NT2/D1 (cell line): ENCODE measurements at regions not wholly inside any gene's neighbourhood (a gene's known extent, or its start where the extent isn't known, plus 50 kb on each side); places are given as distances from the start of the nearest gene placed in this dataset.

Experiments
- SUZ12 ChIP-seq: IDR thresholded peaks from 2 replicates; pipeline ENCODE4 v1.6.1; 2011; ENCODE audit not compliant: insufficient read length, insufficient read depth; ENCODE audit errors: extremely low read depth
- YY1 ChIP-seq: IDR thresholded peaks from 2 replicates; pipeline ENCODE4 v1.6.1; 2011; ENCODE audit not compliant: insufficient read length, insufficient read depth

DNA sequence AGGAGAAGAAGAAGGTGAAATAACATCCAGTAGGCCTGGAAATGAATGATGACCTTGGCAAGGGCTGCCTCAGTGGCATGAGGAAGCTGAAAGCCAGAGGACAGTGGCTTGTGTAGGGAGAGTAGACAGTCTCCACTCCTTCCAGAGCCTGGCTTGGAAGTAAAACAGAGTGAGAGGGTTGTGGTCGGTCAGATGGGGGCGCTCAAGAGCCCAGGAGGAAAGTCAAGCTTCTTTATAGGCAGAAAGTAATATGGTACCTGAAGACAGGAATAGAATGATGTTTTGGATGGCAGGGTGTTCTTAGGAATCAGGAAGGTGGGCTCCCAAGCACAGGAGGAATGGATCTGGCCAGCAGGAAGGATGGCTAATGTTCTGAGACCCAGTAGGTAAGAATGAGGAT lies 75.1 kb upstream of the TSC22D1 start:
- TF ChIP-seq SUZ12: no peak
- no peak for TF ChIP-seq YY1
